GM12874 (cell line): ENCODE measurements at regions not wholly inside any gene's neighbourhood (a gene's known extent, or its start where the extent isn't known, plus 50 kb on each side); places are given as distances from the start of the nearest gene placed in this dataset.

Experiments used
- CTCF ChIP-seq: IDR thresholded peaks from 2 replicates; pipeline ENCODE4 v1.5.1; 2011; ENCODE audit warnings: low read depth, mild to moderate bottlenecking, control low read depth, low read length, moderate library complexity; ENCODE audit not compliant: insufficient read depth

- TF ChIP-seq CTCF = no peak
Observed at GRCh38 chr6:9576521-9576920, 838.4 kb downstream of the TFAP2A start.

- TF ChIP-seq CTCF = no peak
Observed at GRCh38 chr6:9566096-9566495, 848.8 kb downstream of the TFAP2A start.

- no peak for TF ChIP-seq CTCF
Observed at GRCh38 chr6:9564021-9564420, 850.9 kb downstream of the TFAP2A start.

GRCh38 chr6:9563568-9563967, 851.3 kb downstream of the TFAP2A start:
- TF ChIP-seq CTCF = no peak

- no peak for TF ChIP-seq CTCF
Observed at GRCh38 chr6:9554806-9555205, 860.1 kb downstream of the TFAP2A start.

GRCh38 chr6:9554323-9554722, 860.6 kb downstream of the TFAP2A start:
- no peak for TF ChIP-seq CTCF

GRCh38 chr6:9553002-9553401, 861.9 kb downstream of the TFAP2A start:
- TF ChIP-seq CTCF = no peak

- no peak for TF ChIP-seq CTCF
Observed at GRCh38 chr6:9543649-9544048, 871.2 kb downstream of the TFAP2A start.
